PC-3 (cell line): ENCODE measurements at regions not wholly inside any gene's neighbourhood (a gene's known extent, or its start where the extent isn't known, plus 50 kb on each side); places are given as distances from the start of the nearest gene placed in this dataset.

ENCODE experiments used
- ATAC-seq: fragments of 200-7000 bp; cut with Tn5 transposase; 2 replicates; pipeline ENCODE4 v1.9.1; 2020; ENCODE audit warnings: mild to moderate bottlenecking, moderate library complexity
- BruUV-seq: library from RNA; stranded (reverse); fragments of 400-500 nt; replicated peaks from 2 replicates; lab custom pipeline; 2021; lab: Mats Ljungman, UMichigan
- CTCF ChIA-PET: fragments of 300-600 bp; sonication (Branson Sonifier 250); formaldehyde crosslinking; loops from one replicate; lab custom pipeline; 2022; ENCODE audit warnings: antibody characterized with exemption; lab: Charles Lee
- POLR2A ChIA-PET: fragments of 300-600 bp; sonication (Branson Sonifier 250); formaldehyde crosslinking; loops from one replicate; lab custom pipeline; 2022; ENCODE audit warnings: antibody characterized with exemption; ENCODE audit not compliant: unreplicated experiment; lab: Charles Lee
- DNase-seq: peaks from one replicate; pipeline ENCODE4 v3.0.0-alpha.2; 2015
- H2AFZ ChIP-seq: fragments of 300-600 bp; sonication (generic); 2 replicates; pipeline ENCODE4 v1.6.0; 2016; ENCODE audit warnings: antibody characterized with exemption, low read length
- H3F3A ChIP-seq: fragments of 300-600 bp; sonication (generic); one replicate; pipeline ENCODE4 v1.6.0; 2017; ENCODE audit warnings: antibody characterized with exemption, low read length, control low read depth, mild to moderate bottlenecking; ENCODE audit not compliant: unreplicated experiment
- H3K27ac ChIP-seq: fragments of 300-600 bp; sonication (generic); 2 replicates; pipeline ENCODE4 v1.5.1; 2016; ENCODE audit warnings: mild to moderate bottlenecking, low read length
- H3K27me3 ChIP-seq: fragments of 300-600 bp; sonication (generic); 2 replicates; pipeline ENCODE4 v1.6.1; 2016; ENCODE audit warnings: low read length, mixed read lengths
- H3K36me3 ChIP-seq: fragments of 300-600 bp; sonication (generic); 2 replicates; pipeline ENCODE4 v1.6.1; 2016; ENCODE audit warnings: low read depth, mixed run types, low read length, mixed read lengths
- H3K4me1 ChIP-seq: fragments of 300-600 bp; sonication (generic); 2 replicates; pipeline ENCODE4 v1.5.1; 2016; ENCODE audit warnings: low read length; ENCODE audit not compliant: insufficient read depth
- H3K4me2 ChIP-seq: fragments of 300-600 bp; sonication (generic); 2 replicates; pipeline ENCODE4 v1.6.0; 2016; ENCODE audit warnings: low read length
- H3K4me3 ChIP-seq: fragments of 300-600 bp; sonication (generic); 2 replicates; pipeline ENCODE4 v1.5.1; 2016; ENCODE audit warnings: mild to moderate bottlenecking, low read length, mixed read lengths
- H3K79me2 ChIP-seq: fragments of 300-600 bp; sonication (generic); 2 replicates; pipeline ENCODE4 v1.6.1; 2017; ENCODE audit warnings: low read length, mixed read lengths
- H3K9ac ChIP-seq: fragments of 300-600 bp; sonication (generic); 2 replicates; pipeline ENCODE4 v1.6.0; 2016; ENCODE audit warnings: mild to moderate bottlenecking, low read length
- H3K9me2 ChIP-seq: fragments of 300-600 bp; sonication (generic); replicated peaks from 2 replicates; pipeline ENCODE4 v1.6.1; 2016; ENCODE audit warnings: mixed run types, low read length, mixed read lengths
- H3K9me3 ChIP-seq: fragments of 300-600 bp; sonication (generic); 2 replicates; pipeline ENCODE4 v1.6.1; 2016; ENCODE audit warnings: low read length, mixed read lengths
- H4K20me1 ChIP-seq: fragments of 300-600 bp; sonication (generic); 2 replicates; pipeline ENCODE4 v1.6.1; 2016; ENCODE audit warnings: low read length, mixed read lengths
- CTCF ChIP-seq: fragments of 300-600 bp; sonication (generic); conservative IDR thresholded peaks from 2 replicates; pipeline ENCODE4 v1.5.1; 2017; ENCODE audit warnings: antibody characterized with exemption, low read depth, mild to moderate bottlenecking, low read length
- EZH2 ChIP-seq: fragments of 300-600 bp; sonication (generic); IDR thresholded peaks from one replicate; pipeline ENCODE4 v1.6.1; 2017; ENCODE audit warnings: antibody characterized with exemption, mild to moderate bottlenecking, low read length; ENCODE audit not compliant: unreplicated experiment
- EZH2phosphoT487 ChIP-seq: fragments of 300-600 bp; sonication (generic); IDR thresholded peaks from 2 replicates; pipeline ENCODE4 v1.6.1; 2018; ENCODE audit warnings: mild to moderate bottlenecking, antibody characterized with exemption, low read length, borderline replicate concordance
- intact Hi-C: fragments of 100-400 bp; cut with micrococcal nuclease; formaldehyde crosslinking; loops from 2 replicates; pipeline ENCODE4 v1.9.0; 2023

GRCh38 chr18:4839639-4840038 is 357.4 kb downstream of the AKAIN1 start:
- no peak for TF ChIP-seq EZH2phosphoT487
- no peak for TF ChIP-seq CTCF
- TF ChIP-seq EZH2, result no peak
- no peak overlapping the region for H3K4me3 ChIP-seq
- no peaks in the 10 kb centered on the region for H3K4me1 ChIP-seq
- ATAC-seq, result no peak
- H3K9me2 ChIP-seq, result no peaks in the 10 kb centered on the region
- no TSS peak for BruUV-seq
- no peaks in the 10 kb centered on the region for H3K79me2 ChIP-seq
- intact Hi-C loops, result no loop called here
- H3K36me3 ChIP-seq, result no peaks in the 10 kb centered on the region
- DNase-seq, result no peak
- no peaks in the 10 kb centered on the region for H4K20me1 ChIP-seq
- H3F3A ChIP-seq, result no peaks in the 10 kb centered on the region
- ChIA-PET CTCF (no interaction called here), POLR2A (no interaction called here)
- H2AFZ ChIP-seq, result no peak overlapping the region
- no peaks in the 10 kb centered on the region for H3K27me3 ChIP-seq
- peaks cover 15% of the 10 kb centered on the region; the same call in 1 of the 2 replicates for H3K9me3 ChIP-seq
- no peak overlapping the region for H3K27ac ChIP-seq
- H3K4me2 ChIP-seq, result no peak overlapping the region
- no peak overlapping the region for H3K9ac ChIP-seq

GRCh38 chr18:4836141-4836540 is 360.9 kb downstream of the AKAIN1 start:
- ATAC-seq, result no peak

More at GRCh38 chr18:4836141-4836540, 360.9 kb downstream of the AKAIN1 start:
- H3K4me1 ChIP-seq, result no peaks in the 10 kb centered on the region
- no peak for DNase-seq
- no peaks in the 10 kb centered on the region for H3K36me3 ChIP-seq
- intact Hi-C loops, result no loop called here
- peaks cover 28% of the 10 kb centered on the region; the same call in 1 of the 2 replicates for H3K9me3 ChIP-seq
- no peak overlapping the region for H3K4me2 ChIP-seq
- H3K4me3 ChIP-seq, result no peak overlapping the region
- TF ChIP-seq EZH2phosphoT487, result no peak
- TF ChIP-seq CTCF, result no peak
- no peak for TF ChIP-seq EZH2
- no peaks in the 10 kb centered on the region for H3F3A ChIP-seq
- H3K9me2 ChIP-seq, result no peaks in the 10 kb centered on the region
- POLR2A ChIA-PET, result no interaction called here
- no peak overlapping the region for H3K9ac ChIP-seq
- CTCF ChIA-PET, result no interaction called here
- no peaks in the 10 kb centered on the region for H3K79me2 ChIP-seq
- H4K20me1 ChIP-seq, result no peaks in the 10 kb centered on the region
- H3K27me3 ChIP-seq, result no peaks in the 10 kb centered on the region
- no TSS peak for BruUV-seq
- H3K27ac ChIP-seq, result no peak overlapping the region
- H2AFZ ChIP-seq, result no peak overlapping the region
